Suppressor macrophage treated with lipopolysaccharide for 1 hour (primary cell): ENCODE measurements at regions not wholly inside any gene's neighbourhood (a gene's known extent, or its start where the extent isn't known, plus 50 kb on each side); places are given as distances from the start of the nearest gene placed in this dataset.
A peak's percentile ranks its signal among the peaks of the same experiment; 100 is the strongest.
"Not testable (repeated sequence)": the region's sequence is repeated elsewhere in the genome, so short reads cannot be mapped to it uniquely, and the experiment has no call there.

Experiments used
- DNase-seq, 3 donors: peaks; one replicate each; pipeline ENCODE4 v3.0.0-alpha.2; 2020 to 2022

- no peak for DNase-seq
Measured at GRCh38 chr17:59494757-59495368, 70.5 kb upstream of the DHX40 start.

GRCh38 chr17:59496178-59496577, 69.2 kb upstream of the DHX40 start:
- no peak for DNase-seq

GRCh38 chr17:59498530-59499307, 66.7 kb upstream of the DHX40 start:
- no peak for DNase-seq

GRCh38 chr17:59500086-59500655, 65.2 kb upstream of the DHX40 start:
- DNase-seq, result not testable (repeated sequence)

GRCh38 chr17:59501690-59502089, 63.7 kb upstream of the DHX40 start:
- DNase-seq, result no peak

- no peak for DNase-seq
Measured at GRCh38 chr17:59502800-59503199, 62.6 kb upstream of the DHX40 start.

GRCh38 chr17:59503500-59503899, 61.9 kb upstream of the DHX40 start:
- DNase-seq, result no peak

- no peak for DNase-seq
Measured at GRCh38 chr17:59504821-59505220, 60.6 kb upstream of the DHX40 start.

GRCh38 chr17:59505610-59506276, 59.7 kb upstream of the DHX40 start:
- no peak for DNase-seq

GRCh38 chr17:59506894-59507726, 58.3 kb upstream of the DHX40 start:
- peak; percentile 87 to 93 (median 89) for DNase-seq

GRCh38 chr17:59508999-59509625, 56.3 kb upstream of the DHX40 start:
- DNase-seq, result no peak

- no peak for DNase-seq
Measured at GRCh38 chr17:59510611-59511010, 54.8 kb upstream of the DHX40 start.

GRCh38 chr17:59511726-59512125, 53.7 kb upstream of the DHX40 start:
- no peak for DNase-seq

GRCh38 chr17:59512844-59513385, 52.5 kb upstream of the DHX40 start:
- no peak for DNase-seq

- peak; percentile 94 to 97 (median 96) for DNase-seq
Measured at GRCh38 chr17:59513934-59514841, 51.2 kb upstream of the DHX40 start.
